ENCODE measurements at regions not wholly inside any gene's neighbourhood (a gene's known extent, or its start where the extent isn't known, plus 50 kb on each side); places are given as distances from the start of the nearest gene placed in this dataset.

GRCh38 chr16:5616841-5617240, 519.2 kb upstream of the EEF2KMT start:
- Mint-ChIP-seq H3K36me3 (no peaks in the 10 kb centered on the region), H3K4me1 (peaks cover 0 to 8% (median 5%) of the 10 kb centered on the region in 4 donors), H3K9me3 (peaks cover 0 to 2% (median 0%) of the 10 kb centered on the region in 7 donors), H3K27me3 (peaks cover 7% of the 10 kb centered on the region), H3K4me3 (peak overlapping the region in 1 of 4 donors; percentile 39), H3K27ac (no peak overlapping the region)
- Histone ChIP-seq H3K4me3 (ENCODE audit: low read depth, low read length) (no peak overlapping the region), H3K4me1 (ENCODE audit: control insufficient read depth, insufficient read depth, low read length, poor library complexity, severe bottlenecking) (no peaks in the 10 kb centered on the region), H3K36me3 (ENCODE audit: control insufficient read depth, insufficient read depth, low read length) (no peaks in the 10 kb centered on the region), H3K27ac (ENCODE audit: insufficient read depth, low read length, poor library complexity, severe bottlenecking) (no peak overlapping the region), H3K27me3 (ENCODE audit: control insufficient read depth, insufficient read depth, low read length) (no peaks in the 10 kb centered on the region), H3K9me3 (ENCODE audit: control insufficient read depth in 2 of 2, low read length in 2 of 2) (no peaks in the 10 kb centered on the region)
- DNase-seq (no peak), ATAC-seq (ENCODE audit: low read depth in 2 of 2) (no peak)

GRCh38 chr16:5615868-5616642, 518.5 kb upstream of the EEF2KMT start:
- peak overlapping the region in 2 of 4 donors; percentile 5 to 27 for H3K4me3 Mint-ChIP-seq
- H3K4me1 ChIP-seq (ENCODE audit: control insufficient read depth, insufficient read depth, low read length, poor library complexity, severe bottlenecking): no peaks in the 10 kb centered on the region
- H3K4me3 ChIP-seq (ENCODE audit: low read depth, low read length): no peak overlapping the region
- no peaks in the 10 kb centered on the region for H3K36me3 ChIP-seq (ENCODE audit: control insufficient read depth, insufficient read depth, low read length)
- H3K27me3 Mint-ChIP-seq: peaks cover 7% of the 10 kb centered on the region
- no peaks in the 10 kb centered on the region for H3K9me3 ChIP-seq (ENCODE audit: control insufficient read depth in 2 of 2, low read length in 2 of 2)
- no peak overlapping the region for H3K27ac Mint-ChIP-seq
- DNase-seq: peak in 1 of 3 donors; percentile 27
- H3K27me3 ChIP-seq (ENCODE audit: control insufficient read depth, insufficient read depth, low read length): no peaks in the 10 kb centered on the region
- peaks cover 0 to 8% (median 5%) of the 10 kb centered on the region in 4 donors for H3K4me1 Mint-ChIP-seq
- no peaks in the 10 kb centered on the region for H3K36me3 Mint-ChIP-seq
- no peak overlapping the region for H3K27ac ChIP-seq (ENCODE audit: insufficient read depth, low read length, poor library complexity, severe bottlenecking)
- ATAC-seq (ENCODE audit: low read depth in 2 of 2): no peak
- peaks cover 0 to 3% (median 0%) of the 10 kb centered on the region in 7 donors for H3K9me3 Mint-ChIP-seq

GRCh38 chr16:5607169-5607568, 509.6 kb upstream of the EEF2KMT start:
- Mint-ChIP-seq H3K36me3 (no peaks in the 10 kb centered on the region), H3K9me3 (peaks cover 0 to 6% (median 0%) of the 10 kb centered on the region in 7 donors), H3K27ac (no peak overlapping the region), H3K4me3 (no peak overlapping the region), H3K4me1 (no peaks in the 10 kb centered on the region), H3K27me3 (no peaks in the 10 kb centered on the region)
- DNase-seq (no peak), ATAC-seq (ENCODE audit: low read depth in 2 of 2) (no peak)
- no peaks in the 10 kb centered on the region for H3K9me3 ChIP-seq (ENCODE audit: control insufficient read depth in 2 of 2, low read length in 2 of 2)
- H3K27me3 ChIP-seq (ENCODE audit: control insufficient read depth, insufficient read depth, low read length): no peaks in the 10 kb centered on the region
- H3K4me1 ChIP-seq (ENCODE audit: control insufficient read depth, insufficient read depth, low read length, poor library complexity, severe bottlenecking): no peaks in the 10 kb centered on the region
- no peak overlapping the region for H3K27ac ChIP-seq (ENCODE audit: insufficient read depth, low read length, poor library complexity, severe bottlenecking)
- no peaks in the 10 kb centered on the region for H3K36me3 ChIP-seq (ENCODE audit: control insufficient read depth, insufficient read depth, low read length)
- no peak overlapping the region for H3K4me3 ChIP-seq (ENCODE audit: low read depth, low read length)

- no peak overlapping the region for H3K4me3 ChIP-seq (ENCODE audit: low read depth, low read length)
- no peak overlapping the region for H3K27ac ChIP-seq (ENCODE audit: insufficient read depth, low read length, poor library complexity, severe bottlenecking)
- no peaks in the 10 kb centered on the region for H3K27me3 ChIP-seq (ENCODE audit: control insufficient read depth, insufficient read depth, low read length)
- ATAC-seq (ENCODE audit: low read depth in 2 of 2): no peak
- no peak for DNase-seq
- Mint-ChIP-seq H3K4me1 (no peaks in the 10 kb centered on the region), H3K9me3 (peaks cover 0 to 8% (median 2%) of the 10 kb centered on the region in 7 donors), H3K4me3 (no peak overlapping the region), H3K27me3 (no peaks in the 10 kb centered on the region), H3K36me3 (no peaks in the 10 kb centered on the region), H3K27ac (no peak overlapping the region)
- no peaks in the 10 kb centered on the region for H3K9me3 ChIP-seq (ENCODE audit: control insufficient read depth in 2 of 2, low read length in 2 of 2)
- no peaks in the 10 kb centered on the region for H3K4me1 ChIP-seq (ENCODE audit: control insufficient read depth, insufficient read depth, low read length, poor library complexity, severe bottlenecking)
- no peaks in the 10 kb centered on the region for H3K36me3 ChIP-seq (ENCODE audit: control insufficient read depth, insufficient read depth, low read length)
Measured at GRCh38 chr16:5605404-5605803, 507.8 kb upstream of the EEF2KMT start.

- H3K9me3 Mint-ChIP-seq: peaks cover 0 to 8% (median 2%) of the 10 kb centered on the region in 7 donors
- H3K27me3 Mint-ChIP-seq: no peaks in the 10 kb centered on the region
- H3K36me3 Mint-ChIP-seq: no peaks in the 10 kb centered on the region
- Histone ChIP-seq H3K4me1 (ENCODE audit: control insufficient read depth, insufficient read depth, low read length, poor library complexity, severe bottlenecking) (no peaks in the 10 kb centered on the region), H3K9me3 (ENCODE audit: control insufficient read depth in 2 of 2, low read length in 2 of 2) (no peaks in the 10 kb centered on the region), H3K4me3 (ENCODE audit: low read depth, low read length) (no peak overlapping the region), H3K36me3 (ENCODE audit: control insufficient read depth, insufficient read depth, low read length) (no peaks in the 10 kb centered on the region), H3K27ac (ENCODE audit: insufficient read depth, low read length, poor library complexity, severe bottlenecking) (no peak overlapping the region), H3K27me3 (ENCODE audit: control insufficient read depth, insufficient read depth, low read length) (no peaks in the 10 kb centered on the region)
- no peak overlapping the region for H3K4me3 Mint-ChIP-seq
- no peak overlapping the region for H3K27ac Mint-ChIP-seq
- no peaks in the 10 kb centered on the region for H3K4me1 Mint-ChIP-seq
- no peak for ATAC-seq (ENCODE audit: low read depth in 2 of 2)
- no peak for DNase-seq
Measured at GRCh38 chr16:5604770-5605169, 507.2 kb upstream of the EEF2KMT start.

GRCh38 chr16:5603836-5604235, 506.2 kb upstream of the EEF2KMT start:
- no peak for DNase-seq
- no peak for ATAC-seq (ENCODE audit: low read depth in 2 of 2)
- Histone ChIP-seq H3K27me3 (ENCODE audit: control insufficient read depth, insufficient read depth, low read length) (no peaks in the 10 kb centered on the region), H3K4me3 (ENCODE audit: low read depth, low read length) (no peak overlapping the region), H3K36me3 (ENCODE audit: control insufficient read depth, insufficient read depth, low read length) (no peaks in the 10 kb centered on the region), H3K27ac (ENCODE audit: insufficient read depth, low read length, poor library complexity, severe bottlenecking) (no peak overlapping the region), H3K4me1 (ENCODE audit: control insufficient read depth, insufficient read depth, low read length, poor library complexity, severe bottlenecking) (no peaks in the 10 kb centered on the region), H3K9me3 (ENCODE audit: control insufficient read depth in 2 of 2, low read length in 2 of 2) (no peaks in the 10 kb centered on the region)
- H3K9me3 Mint-ChIP-seq: peaks cover 0 to 8% (median 2%) of the 10 kb centered on the region in 7 donors
- H3K4me3 Mint-ChIP-seq: no peak overlapping the region
- no peaks in the 10 kb centered on the region for H3K27me3 Mint-ChIP-seq
- H3K36me3 Mint-ChIP-seq: no peaks in the 10 kb centered on the region
- H3K4me1 Mint-ChIP-seq: no peaks in the 10 kb centered on the region
- H3K27ac Mint-ChIP-seq: no peak overlapping the region

GRCh38 chr16:5601957-5602356, 504.4 kb upstream of the EEF2KMT start:
- H3K9me3 Mint-ChIP-seq: peaks cover 0 to 8% (median 2%) of the 10 kb centered on the region in 7 donors

GRCh38 chr16:5598793-5599192, 501.2 kb upstream of the EEF2KMT start:
- no peaks in the 10 kb centered on the region for H3K4me1 Mint-ChIP-seq
- Histone ChIP-seq H3K27ac (ENCODE audit: insufficient read depth, low read length, poor library complexity, severe bottlenecking) (no peak overlapping the region), H3K4me1 (ENCODE audit: control insufficient read depth, insufficient read depth, low read length, poor library complexity, severe bottlenecking) (no peaks in the 10 kb centered on the region), H3K9me3 (ENCODE audit: control insufficient read depth in 2 of 2, low read length in 2 of 2) (no peaks in the 10 kb centered on the region), H3K36me3 (ENCODE audit: control insufficient read depth, insufficient read depth, low read length) (no peaks in the 10 kb centered on the region), H3K27me3 (ENCODE audit: control insufficient read depth, insufficient read depth, low read length) (no peaks in the 10 kb centered on the region), H3K4me3 (ENCODE audit: low read depth, low read length) (no peak overlapping the region)
- DNase-seq: no peak
- H3K27me3 Mint-ChIP-seq: no peaks in the 10 kb centered on the region
- ATAC-seq (ENCODE audit: low read depth in 2 of 2): no peak
- H3K36me3 Mint-ChIP-seq: no peaks in the 10 kb centered on the region
- no peak overlapping the region for H3K4me3 Mint-ChIP-seq
- H3K9me3 Mint-ChIP-seq: peaks cover 0 to 10% (median 3%) of the 10 kb centered on the region in 7 donors
- no peak overlapping the region for H3K27ac Mint-ChIP-seq

More at GRCh38 chr16:5601957-5602356, 504.4 kb upstream of the EEF2KMT start:
- Mint-ChIP-seq H3K27me3 (no peaks in the 10 kb centered on the region), H3K4me3 (no peak overlapping the region), H3K27ac (no peak overlapping the region), H3K4me1 (no peaks in the 10 kb centered on the region), H3K36me3 (no peaks in the 10 kb centered on the region)
- Histone ChIP-seq H3K4me1 (ENCODE audit: control insufficient read depth, insufficient read depth, low read length, poor library complexity, severe bottlenecking) (no peaks in the 10 kb centered on the region), H3K9me3 (ENCODE audit: control insufficient read depth in 2 of 2, low read length in 2 of 2) (no peaks in the 10 kb centered on the region), H3K36me3 (ENCODE audit: control insufficient read depth, insufficient read depth, low read length) (no peaks in the 10 kb centered on the region), H3K27me3 (ENCODE audit: control insufficient read depth, insufficient read depth, low read length) (no peaks in the 10 kb centered on the region), H3K4me3 (ENCODE audit: low read depth, low read length) (no peak overlapping the region), H3K27ac (ENCODE audit: insufficient read depth, low read length, poor library complexity, severe bottlenecking) (no peak overlapping the region)
- no peak for DNase-seq
- no peak for ATAC-seq (ENCODE audit: low read depth in 2 of 2)
